GM12878 (cell line): ENCODE measurements at regions not wholly inside any gene's neighbourhood (a gene's known extent, or its start where the extent isn't known, plus 50 kb on each side); places are given as distances from the start of the nearest gene placed in this dataset.

Experiments
- ATAC-seq: fragments of 200-7000 bp; cut with Tn5 transposase; 3 replicates; pipeline ENCODE4 v1.9.1; 2020; ENCODE audit warnings: mild to moderate bottlenecking, moderate library complexity
- BruUV-seq: library from RNA; stranded (reverse); fragments of 400-500 nt; replicated peaks from 2 replicates; lab custom pipeline; 2021; lab: Mats Ljungman, UMichigan
- CTCF ChIA-PET: fragments of 300-600 bp; sonication (Branson Sonifier 250); formaldehyde crosslinking; extraction: SDS; loops from one replicate; lab custom pipeline; 2021; ENCODE audit warnings: inconsistent platforms; lab: Yijun Ruan, JAX
- POLR2A ChIA-PET: fragments of 350-600 bp; formaldehyde crosslinking; extraction: SDS; loops from one replicate; lab custom pipeline; 2021; ENCODE audit warnings: inconsistent platforms; lab: Charles Lee
- RAD21 ChIA-PET: fragments of 300-600 bp; sonication (Branson Sonifier 250); formaldehyde crosslinking; loops from one replicate; lab custom pipeline; 2023; ENCODE audit warnings: antibody characterized with exemption; ENCODE audit not compliant: unreplicated experiment; lab: Charles Lee
- SMC1A ChIA-PET: fragments of 300-600 bp; sonication (Branson Sonifier 250); formaldehyde crosslinking; loops from one replicate; lab custom pipeline; 2023; ENCODE audit not compliant: unreplicated experiment, uncharacterized antibody; lab: Charles Lee
- DNase-seq: peaks from one replicate; pipeline ENCODE4 v3.0.0-alpha.2; 2011; ENCODE audit warnings: low read depth, low spot score
- FAIRE-seq: peaks from 3 replicates; lab custom pipeline; 2011; peaks lifted over from hg19 to GRCh38; lab: Jason Lieb, UNC
- H2AFZ ChIP-seq: 2 replicates; pipeline ENCODE4 v1.6.0; 2011; ENCODE audit warnings: low read depth, low read length, control low read depth; ENCODE audit not compliant: control insufficient read depth
- H3K27ac ChIP-seq: 2 replicates; pipeline ENCODE4 v1.5.1; 2011; ENCODE audit warnings: control low read depth; ENCODE audit not compliant: control insufficient read depth, insufficient read depth
- H3K27me3 ChIP-seq, 2 experiments: replicated peaks in 1 of 2; 2 replicates each; pipeline versions ENCODE4 v1.6.0 to v1.6.1; 2011; ENCODE audit warnings: low read length in 1 of 2; ENCODE audit not compliant: control insufficient read depth in 2 of 2, insufficient read depth in 2 of 2
- H3K36me3 ChIP-seq, 2 experiments: 2 replicates each; pipeline ENCODE4 v1.5.1; 2011; ENCODE audit warnings: low read length in 1 of 2; ENCODE audit not compliant: control insufficient read depth in 2 of 2, insufficient read depth in 2 of 2
- H3K4me1 ChIP-seq: 2 replicates; pipeline ENCODE4 v1.6.1; 2011; ENCODE audit warnings: mild to moderate bottlenecking, low read length, moderate library complexity, mixed read lengths; ENCODE audit not compliant: control insufficient read depth, insufficient read depth
- H3K4me2 ChIP-seq: 2 replicates; pipeline ENCODE4 v1.6.0; 2011; ENCODE audit warnings: control low read depth; ENCODE audit not compliant: control insufficient read depth, insufficient read depth
- H3K4me3 ChIP-seq: fragments of 200-600 bp; sonication (generic); 2 replicates; pipeline ENCODE4 v1.5.1; 2016
- H3K79me2 ChIP-seq: 2 replicates; pipeline ENCODE4 v1.6.0; 2011; ENCODE audit warnings: low read length; ENCODE audit not compliant: control insufficient read depth, insufficient read depth
- H3K9ac ChIP-seq: 2 replicates; pipeline ENCODE4 v1.8.0; 2011; ENCODE audit warnings: low read length, control low read depth, mixed read lengths; ENCODE audit not compliant: control insufficient read depth, insufficient read depth
- H3K9me3 ChIP-seq: replicated peaks from 3 replicates; pipeline ENCODE4 v1.5.1; 2011; ENCODE audit warnings: mild to moderate bottlenecking, low read length; ENCODE audit not compliant: control insufficient read depth, insufficient read depth
- H4K20me1 ChIP-seq: 2 replicates; pipeline ENCODE4 v1.6.0; 2011; ENCODE audit not compliant: control insufficient read depth, insufficient read depth
- BCL3 ChIP-seq: IDR thresholded peaks from 2 replicates; pipeline ENCODE4 v1.6.1; 2011; ENCODE audit warnings: borderline replicate concordance, low read depth, mild to moderate bottlenecking, moderate library complexity, low read length; ENCODE audit not compliant: insufficient read depth, poor library complexity, severe bottlenecking
- ESRRA ChIP-seq: IDR thresholded peaks from 2 replicates; pipeline ENCODE4 v1.6.1; 2012; ENCODE audit warnings: mild to moderate bottlenecking, low read length, improper control_type of control experiment
- EZH2 ChIP-seq: IDR thresholded peaks from 2 replicates; pipeline ENCODE4 v1.6.1; 2012; ENCODE audit warnings: low read depth, mild to moderate bottlenecking, control low read depth, inconsistent platforms, low read length, borderline replicate concordance; ENCODE audit not compliant: control insufficient read depth
- HDAC6 ChIP-seq: fragments of 200-600 bp; sonication (generic); IDR thresholded peaks from one replicate; pipeline ENCODE4 v1.8.0; 2017; ENCODE audit warnings: antibody characterized with exemption; ENCODE audit not compliant: unreplicated experiment
- KAT2A ChIP-seq: conservative IDR thresholded peaks from 2 replicates; pipeline ENCODE4 v1.6.1; 2011; ENCODE audit warnings: low read depth, low read length; ENCODE audit not compliant: control insufficient read depth
- MEF2B ChIP-seq: fragments of 450-650 bp; IDR thresholded peaks from 2 replicates; pipeline ENCODE4 v1.6.1; 2018; ENCODE audit warnings: mild to moderate bottlenecking, moderate library complexity; ENCODE audit not compliant: partially characterized antibody, poor library complexity, severe bottlenecking
- MTA3 ChIP-seq: IDR thresholded peaks from 2 replicates; pipeline ENCODE4 v1.6.1; 2012; ENCODE audit warnings: low read length, inconsistent platforms, borderline replicate concordance
- NBN ChIP-seq: fragments of 450-650 bp; IDR thresholded peaks from 2 replicates; pipeline ENCODE4 v1.6.1; 2016
- POLR2AphosphoS5 ChIP-seq: IDR thresholded peaks from 2 replicates; pipeline ENCODE4 v1.6.1; 2011; ENCODE audit warnings: mild to moderate bottlenecking, low read length, inconsistent platforms
- POU2F2 ChIP-seq: IDR thresholded peaks from 3 replicates; pipeline ENCODE4 v1.6.1; 2011; ENCODE audit warnings: low read depth, mild to moderate bottlenecking, low read length, borderline replicate concordance
- PRDM15 ChIP-seq: fragments of 450-650 bp; formaldehyde crosslinking; IDR thresholded peaks from 2 replicates; pipeline ENCODE4 v1.4.0; 2020; ENCODE audit warnings: mild to moderate bottlenecking, moderate library complexity
- RAD51 ChIP-seq: fragments of 450-650 bp; IDR thresholded peaks from 2 replicates; pipeline ENCODE4 v1.6.1; 2016; ENCODE audit warnings: moderate library complexity, mild to moderate bottlenecking, inconsistent platforms
- RBBP5 ChIP-seq: fragments of 200-600 bp; sonication (generic); conservative IDR thresholded peaks from 2 replicates; pipeline ENCODE4 v1.6.1; 2016
- REST ChIP-seq: IDR thresholded peaks from 2 replicates; pipeline ENCODE4 v1.6.1; 2012; ENCODE audit warnings: mild to moderate bottlenecking, low read depth, low read length
- SUPT20H ChIP-seq: IDR thresholded peaks from 2 replicates; pipeline ENCODE4 v1.6.1; 2011; ENCODE audit warnings: low read depth, mild to moderate bottlenecking, low read length, moderate library complexity, borderline replicate concordance; ENCODE audit not compliant: control insufficient read depth
- USF1 ChIP-seq: IDR thresholded peaks from 2 replicates; pipeline ENCODE4 v1.6.1; 2011; ENCODE audit warnings: borderline replicate concordance, low read depth, mild to moderate bottlenecking, moderate library complexity, mixed read lengths, low read length; ENCODE audit not compliant: insufficient read depth; ENCODE audit errors: extremely low read length
- in situ Hi-C: fragments of 300-500 bp; cut with MboI; formaldehyde crosslinking; loops from 9 replicates; pipeline ENCODE4 v1.14.3; 2018; ENCODE audit warnings: mixed read lengths
- intact Hi-C: fragments of 100-400 bp; cut with micrococcal nuclease; formaldehyde crosslinking; loops from one replicate; pipeline ENCODE4 v1.14.2; 2022; ENCODE audit not compliant: unreplicated experiment

GRCh38 chr10:107565014-107565413, 400.5 kb upstream of the SORCS1 start:
- no peaks in the 10 kb centered on the region; the same call in 2 of the 3 replicates for H3K9me3 ChIP-seq
- FAIRE-seq (no peak), DNase-seq (no peak), ATAC-seq (no peak)
- no peak overlapping the region for H3K27ac ChIP-seq
- no peaks in the 10 kb centered on the region for H3K79me2 ChIP-seq
- no peak overlapping the region for H3K4me3 ChIP-seq
- no peak overlapping the region for H3K9ac ChIP-seq
- H2AFZ ChIP-seq = no peak overlapping the region
- H3K4me1 ChIP-seq = no peaks in the 10 kb centered on the region
- in situ Hi-C loops = no loop called here
- intact Hi-C loops = no loop called here
- ChIA-PET SMC1A (interaction anchor here (0.7 kb wide), 1 partner anchor 528 kb away, joined by 3 read pairs; no protein-coding TSS in a partner anchor), RAD21 (no interaction called here), POLR2A (no interaction called here), CTCF (no interaction called here)
- H3K36me3 ChIP-seq = no peaks in the 10 kb centered on the region
- H3K4me2 ChIP-seq = no peak overlapping the region
- no peaks in the 10 kb centered on the region for H3K27me3 ChIP-seq
- H4K20me1 ChIP-seq = no peaks in the 10 kb centered on the region
- BruUV-seq = no TSS peak
- TF ChIP-seq POLR2AphosphoS5 (no peak), ESRRA (no peak), PRDM15 (CRISPR knock-in tag) (no peak), SUPT20H (no peak), HDAC6 (no peak), EZH2 (no peak), RBBP5 (no peak), MTA3 (no peak), POU2F2 (no peak), MEF2B (no peak), RAD51 (no peak), KAT2A (no peak), NBN (no peak), USF1 (no peak), BCL3 (no peak), REST (no peak)
